KBM-7 (cell line): ENCODE measurements at regions not wholly inside any gene's neighbourhood (a gene's known extent, or its start where the extent isn't known, plus 50 kb on each side); places are given as distances from the start of the nearest gene placed in this dataset.

ENCODE experiments used
- DNase-seq: peaks from one replicate; pipeline ENCODE4 v3.0.0-alpha.2; 2015
- in situ Hi-C: fragments of 300-500 bp; cut with MboI; formaldehyde crosslinking; loops from 2 replicates; pipeline ENCODE4 v1.14.3; 2020; ENCODE audit warnings: low sequenced_read_pairs, low pct_unique_long_range_greater_than_20kb, mixed read lengths

GRCh38 chr12:20272801-20273200 is 95.5 kb upstream of the PDE3A start:
- in situ Hi-C loops: no loop called here
- DNase-seq: no peak

GRCh38 chr12:20274008-20274407 is 94.3 kb upstream of the PDE3A start:
- no peak for DNase-seq
- in situ Hi-C loops: no loop called here

- DNase-seq: no peak
- in situ Hi-C loops: no loop called here
These were observed 90.1 kb upstream of the PDE3A start for GRCh38 chr12:20278276-20278675.

- DNase-seq: no peak
- in situ Hi-C loops: no loop called here
These were observed 87.8 kb upstream of the PDE3A start for GRCh38 chr12:20280515-20280914.

- DNase-seq: no peak
- in situ Hi-C loops: no loop called here
These were observed 85.9 kb upstream of the PDE3A start for GRCh38 chr12:20282401-20282800.

GRCh38 chr12:20283482-20283881 is 84.9 kb upstream of the PDE3A start:
- in situ Hi-C loops: no loop called here
- DNase-seq: no peak

- in situ Hi-C loops: no loop called here
- no peak for DNase-seq
These were observed 78.8 kb upstream of the PDE3A start for GRCh38 chr12:20289520-20289919.

GRCh38 chr12:20300457-20300856 is 67.9 kb upstream of the PDE3A start:
- in situ Hi-C loops: no loop called here
- no peak for DNase-seq

- peak; percentile 45 for DNase-seq
- in situ Hi-C loops: no loop called here
These were observed 62.9 kb upstream of the PDE3A start for GRCh38 chr12:20305470-20305869.

- DNase-seq: no peak
- in situ Hi-C loops: no loop called here
These were observed 58.7 kb upstream of the PDE3A start for GRCh38 chr12:20309504-20310148.

GRCh38 chr12:20314328-20314727 is 54.0 kb upstream of the PDE3A start:
- no peak for DNase-seq
- in situ Hi-C loops: no loop called here

- DNase-seq: no peak
- in situ Hi-C loops: no loop called here
These were observed 50.8 kb upstream of the PDE3A start for GRCh38 chr12:20317554-20317953.
